ENCODE measurements at regions not wholly inside any gene's neighbourhood (a gene's known extent, or its start where the extent isn't known, plus 50 kb on each side); places are given as distances from the start of the nearest gene placed in this dataset.

DNA sequence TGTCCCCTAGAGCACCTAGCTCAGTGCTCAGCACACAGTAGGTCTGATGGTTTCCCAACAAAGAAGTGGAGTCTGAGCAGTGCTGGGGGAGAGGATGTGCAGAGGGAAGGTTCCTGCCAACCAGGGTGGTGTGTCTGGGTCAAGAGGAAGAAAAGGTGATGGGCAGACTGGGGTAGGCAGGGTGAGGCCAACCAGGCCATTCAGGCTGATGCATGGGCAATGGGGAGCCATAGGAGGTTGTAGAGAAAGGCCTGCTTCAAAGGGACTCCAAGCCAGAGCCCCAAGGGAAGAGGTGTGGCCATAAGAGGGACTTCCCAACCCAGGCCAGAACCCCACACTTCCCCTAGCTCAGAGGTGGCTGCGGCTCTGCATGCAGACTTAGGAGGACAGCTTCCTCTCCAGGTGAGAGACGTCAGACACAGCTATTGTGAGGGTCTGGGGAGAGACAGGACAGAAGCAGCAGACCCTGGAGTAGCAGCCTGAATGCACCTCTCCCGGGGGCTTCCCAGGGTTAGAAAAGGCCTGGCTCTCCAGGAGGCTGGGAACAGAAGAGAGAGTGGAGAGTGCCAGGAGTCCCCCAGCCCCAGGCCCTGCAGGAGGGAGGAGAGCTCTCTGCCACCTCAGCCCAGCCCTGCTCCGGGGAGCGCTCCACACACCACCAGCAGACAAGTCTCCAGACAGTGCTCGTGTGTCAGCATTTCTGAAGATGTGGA is 87.4 kb upstream of the ZMIZ1 start:
- no peaks in the 10 kb centered on the region for H3K9me3 ChIP-seq
- H3K4me1 ChIP-seq = 0 out of 2 replicates have a peak, but pooled peaks cover under 1% of the 10 kb centered on the region
- H3K27me3 ChIP-seq = no peaks in the 10 kb centered on the region
- no peak overlapping the region for H3K4me3 ChIP-seq (ENCODE audit: low read depth, low read length)
- no peaks in the 10 kb centered on the region for H3K36me3 ChIP-seq
- TF ChIP-seq, protein P1, sequence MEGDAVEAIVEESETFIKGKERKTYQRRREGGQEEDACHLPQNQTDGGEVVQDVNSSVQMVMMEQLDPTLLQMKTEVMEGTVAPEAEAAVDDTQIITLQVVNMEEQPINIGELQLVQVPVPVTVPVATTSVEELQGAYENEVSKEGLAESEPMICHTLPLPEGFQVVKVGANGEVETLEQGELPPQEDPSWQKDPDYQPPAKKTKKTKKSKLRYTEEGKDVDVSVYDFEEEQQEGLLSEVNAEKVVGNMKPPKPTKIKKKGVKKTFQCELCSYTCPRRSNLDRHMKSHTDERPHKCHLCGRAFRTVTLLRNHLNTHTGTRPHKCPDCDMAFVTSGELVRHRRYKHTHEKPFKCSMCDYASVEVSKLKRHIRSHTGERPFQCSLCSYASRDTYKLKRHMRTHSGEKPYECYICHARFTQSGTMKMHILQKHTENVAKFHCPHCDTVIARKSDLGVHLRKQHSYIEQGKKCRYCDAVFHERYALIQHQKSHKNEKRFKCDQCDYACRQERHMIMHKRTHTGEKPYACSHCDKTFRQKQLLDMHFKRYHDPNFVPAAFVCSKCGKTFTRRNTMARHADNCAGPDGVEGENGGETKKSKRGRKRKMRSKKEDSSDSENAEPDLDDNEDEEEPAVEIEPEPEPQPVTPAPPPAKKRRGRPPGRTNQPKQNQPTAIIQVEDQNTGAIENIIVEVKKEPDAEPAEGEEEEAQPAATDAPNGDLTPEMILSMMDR (IDR thresholded peaks at IDR 0.05; ENCODE audit: low read depth, low read length) = no peak
- DNase-seq = no peak

- no peak for DNase-seq
- H3K4me1 ChIP-seq = peaks cover 3% of the 10 kb centered on the region; the same call in 1 of the 2 replicates
- no peak overlapping the region for H3K4me3 ChIP-seq (ENCODE audit: low read depth, low read length)
- H3K9me3 ChIP-seq = no peaks in the 10 kb centered on the region
- no peaks in the 10 kb centered on the region for H3K36me3 ChIP-seq
- TF ChIP-seq, protein P1 (IDR thresholded peaks at IDR 0.05; ENCODE audit: low read depth, low read length) = no peak
- no peaks in the 10 kb centered on the region for H3K27me3 ChIP-seq
These were observed 86.8 kb upstream of the ZMIZ1 start for GRCh38 chr10:78981970-78982281.

DNA sequence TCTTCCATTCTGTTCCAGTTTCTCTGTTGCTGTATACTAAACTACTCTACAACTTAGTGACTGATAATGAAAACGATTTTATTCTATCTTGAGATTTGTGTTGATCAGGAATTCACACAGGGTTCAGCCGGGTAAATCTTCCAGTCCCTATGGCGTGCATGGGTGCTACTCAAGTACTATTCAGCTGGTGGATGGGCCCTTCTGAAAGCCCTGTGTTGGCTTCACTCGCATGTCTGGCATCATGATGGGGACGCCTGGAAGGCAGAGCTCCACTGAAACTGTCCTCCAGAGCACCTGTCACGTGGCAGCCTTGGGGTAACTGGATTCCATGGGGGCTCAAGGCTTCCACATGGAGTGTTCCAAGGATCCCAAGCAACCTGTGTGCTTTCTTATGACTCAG is 86.0 kb upstream of the ZMIZ1 start:
- Histone ChIP-seq H3K4me1 (peaks cover 3% of the 10 kb centered on the region; the same call in 1 of the 2 replicates), H3K9me3 (no peaks in the 10 kb centered on the region), H3K36me3 (no peaks in the 10 kb centered on the region), H3K4me3 (ENCODE audit: low read depth, low read length) (no peak overlapping the region), H3K27me3 (no peaks in the 10 kb centered on the region)
- TF ChIP-seq, protein P1 (IDR thresholded peaks at IDR 0.05; ENCODE audit: low read depth, low read length) = no peak
- DNase-seq = no peak

DNA sequence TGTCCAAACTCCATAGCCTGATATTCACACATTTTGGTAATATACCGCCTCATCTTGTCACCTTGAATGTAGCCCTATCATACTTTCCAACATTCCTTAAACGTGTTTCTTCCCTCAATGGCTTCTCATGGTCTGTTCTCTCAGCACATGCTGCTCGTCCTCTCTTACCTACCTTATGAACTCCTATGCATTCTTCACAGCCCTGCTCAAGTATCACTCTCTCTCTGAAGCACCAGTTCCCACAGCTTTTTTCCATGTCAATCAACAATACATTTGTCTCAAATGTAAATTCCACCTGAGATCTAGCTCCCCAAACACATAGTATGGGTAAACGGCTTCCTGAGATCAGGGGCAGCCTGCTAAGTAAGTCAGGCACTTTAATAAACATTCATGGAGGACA is 85.2 kb upstream of the ZMIZ1 start:
- no peak overlapping the region for H3K4me3 ChIP-seq (ENCODE audit: low read depth, low read length)
- peaks cover 3% of the 10 kb centered on the region; the same call in 1 of the 2 replicates for H3K4me1 ChIP-seq
- DNase-seq = no peak
- H3K27me3 ChIP-seq = no peaks in the 10 kb centered on the region
- no peaks in the 10 kb centered on the region for H3K36me3 ChIP-seq
- TF ChIP-seq, protein P1 (IDR thresholded peaks at IDR 0.05; ENCODE audit: low read depth, low read length) = no peak
- no peaks in the 10 kb centered on the region for H3K9me3 ChIP-seq

GRCh38 chr10:78985973-78986818 is 82.6 kb upstream of the ZMIZ1 start:
- no peaks in the 10 kb centered on the region for H3K9me3 ChIP-seq
- H3K36me3 ChIP-seq = no peaks in the 10 kb centered on the region
- H3K4me3 ChIP-seq (ENCODE audit: low read depth, low read length) = no peak overlapping the region
- H3K27me3 ChIP-seq = no peaks in the 10 kb centered on the region
- no peak for DNase-seq
- TF ChIP-seq, protein P1 (IDR thresholded peaks at IDR 0.05; ENCODE audit: low read depth, low read length) = no peak
- peaks cover 3% of the 10 kb centered on the region; the same call in 1 of the 2 replicates for H3K4me1 ChIP-seq

DNA sequence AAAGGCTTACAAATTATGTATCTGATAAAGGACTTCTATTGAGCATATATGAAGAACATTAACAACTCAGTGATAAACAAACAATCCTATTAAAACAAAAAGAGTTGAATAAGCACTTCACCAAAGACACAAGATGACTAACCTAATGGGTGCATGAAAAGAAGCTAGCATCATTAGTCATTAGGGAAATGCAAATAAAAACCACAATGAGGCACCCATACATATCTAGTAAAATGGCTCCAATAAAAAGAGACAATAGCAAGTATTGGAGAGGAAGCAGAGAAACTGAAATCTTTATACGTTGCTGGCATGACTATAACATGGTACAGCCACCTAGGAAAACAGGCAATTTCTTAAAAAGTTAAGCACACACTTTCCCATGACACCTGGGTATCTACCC is 77.6 kb upstream of the ZMIZ1 start:
- no peak overlapping the region for H3K4me3 ChIP-seq (ENCODE audit: low read depth, low read length)
- DNase-seq = no peak
- H3K4me1 ChIP-seq = peaks cover 3% of the 10 kb centered on the region
- H3K27me3 ChIP-seq = no peaks in the 10 kb centered on the region
- no peaks in the 10 kb centered on the region for H3K9me3 ChIP-seq
- H3K36me3 ChIP-seq = no peaks in the 10 kb centered on the region
- TF ChIP-seq, protein P1 (IDR thresholded peaks at IDR 0.05; ENCODE audit: low read depth, low read length) = no peak
